C4-2B (cell line): ENCODE measurements at regions not wholly inside any gene's neighbourhood (a gene's known extent, or its start where the extent isn't known, plus 50 kb on each side); places are given as distances from the start of the nearest gene placed in this dataset.

Experiments
- ZFX ChIP-seq: fragments of 450-650 bp; IDR thresholded peaks from 2 replicates; pipeline ENCODE4 v1.6.1; 2017
- TF ChIP-seq, protein P1 (sequence below): fragments of 450-650 bp; conservative IDR thresholded peaks from 2 replicates; pipeline ENCODE4 v1.5.1; 2017; ENCODE audit warnings: mild to moderate bottlenecking

- TF ChIP-seq, protein P1, sequence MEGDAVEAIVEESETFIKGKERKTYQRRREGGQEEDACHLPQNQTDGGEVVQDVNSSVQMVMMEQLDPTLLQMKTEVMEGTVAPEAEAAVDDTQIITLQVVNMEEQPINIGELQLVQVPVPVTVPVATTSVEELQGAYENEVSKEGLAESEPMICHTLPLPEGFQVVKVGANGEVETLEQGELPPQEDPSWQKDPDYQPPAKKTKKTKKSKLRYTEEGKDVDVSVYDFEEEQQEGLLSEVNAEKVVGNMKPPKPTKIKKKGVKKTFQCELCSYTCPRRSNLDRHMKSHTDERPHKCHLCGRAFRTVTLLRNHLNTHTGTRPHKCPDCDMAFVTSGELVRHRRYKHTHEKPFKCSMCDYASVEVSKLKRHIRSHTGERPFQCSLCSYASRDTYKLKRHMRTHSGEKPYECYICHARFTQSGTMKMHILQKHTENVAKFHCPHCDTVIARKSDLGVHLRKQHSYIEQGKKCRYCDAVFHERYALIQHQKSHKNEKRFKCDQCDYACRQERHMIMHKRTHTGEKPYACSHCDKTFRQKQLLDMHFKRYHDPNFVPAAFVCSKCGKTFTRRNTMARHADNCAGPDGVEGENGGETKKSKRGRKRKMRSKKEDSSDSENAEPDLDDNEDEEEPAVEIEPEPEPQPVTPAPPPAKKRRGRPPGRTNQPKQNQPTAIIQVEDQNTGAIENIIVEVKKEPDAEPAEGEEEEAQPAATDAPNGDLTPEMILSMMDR, result no peak
- TF ChIP-seq ZFX, result no peak
Measured at GRCh38 chr7:130845581-130846085, 111.6 kb upstream of the KLF14 start.
